Neural cell (in vitro differentiated cells): ENCODE measurements at regions not wholly inside any gene's neighbourhood (a gene's known extent, or its start where the extent isn't known, plus 50 kb on each side); places are given as distances from the start of the nearest gene placed in this dataset.

ENCODE experiments used
- H2AFZ ChIP-seq: fragments of 200-600, 300-800 bp; sonication (generic), shearing (Covaris generic); 2 replicates; pipeline ENCODE4 v1.6.0; 2014; ENCODE audit warnings: low read depth, mild to moderate bottlenecking, antibody characterized with exemption, low read length, moderate library complexity
- H3F3A ChIP-seq: fragments of 200-600 bp; shearing (Covaris generic); 2 replicates; pipeline ENCODE4 v1.6.1; 2016; ENCODE audit warnings: mild to moderate bottlenecking, moderate library complexity, mixed read lengths, antibody characterized with exemption, low read length; ENCODE audit not compliant: insufficient read depth, poor library complexity, severe bottlenecking
- H3K27ac ChIP-seq: fragments of 200-600, 300-800 bp; sonication (generic), shearing (Covaris generic); 2 replicates; pipeline ENCODE4 v1.5.1; 2014; ENCODE audit warnings: mild to moderate bottlenecking, low read length, moderate library complexity
- H3K27me3 ChIP-seq: fragments of 300-800, 200-600 bp; sonication (generic), shearing (Covaris generic); 2 replicates; pipeline ENCODE4 v1.6.0; 2014; ENCODE audit warnings: mild to moderate bottlenecking, low read depth, low read length, moderate library complexity; ENCODE audit not compliant: insufficient read depth
- H3K36me3 ChIP-seq: fragments of 300-800, 200-600 bp; sonication (generic), shearing (Covaris generic); 2 replicates; pipeline ENCODE4 v1.5.1; 2014; ENCODE audit warnings: mild to moderate bottlenecking, antibody characterized with exemption, low read length, moderate library complexity; ENCODE audit not compliant: insufficient read depth
- H3K4me2 ChIP-seq: fragments of 300-800, 200-600 bp; sonication (generic), shearing (Covaris generic); 2 replicates; pipeline ENCODE4 v1.6.0; 2014; ENCODE audit warnings: mild to moderate bottlenecking, low read length
- H3K4me3 ChIP-seq: fragments of 300-800, 200-600 bp; sonication (generic), shearing (Covaris generic); 2 replicates; pipeline ENCODE4 v1.5.1; 2014; ENCODE audit warnings: mild to moderate bottlenecking, low read length, moderate library complexity
- H3K79me2 ChIP-seq: fragments of 200-600 bp; shearing (Covaris generic); replicated peaks from 2 replicates; pipeline ENCODE4 v1.6.0; 2014; ENCODE audit warnings: mild to moderate bottlenecking, low read length, moderate library complexity; ENCODE audit not compliant: insufficient read depth
- H3K9ac ChIP-seq: fragments of 300-800, 200-600 bp; sonication (generic), shearing (Covaris generic); 2 replicates; pipeline ENCODE4 v1.6.1; 2016; ENCODE audit warnings: mild to moderate bottlenecking, low read length, mixed read lengths
- H3K9me2 ChIP-seq: fragments of 200-600 bp; shearing (Covaris generic); 2 replicates; pipeline ENCODE4 v1.6.1; 2016; ENCODE audit warnings: mild to moderate bottlenecking, low read length, mixed read lengths; ENCODE audit not compliant: insufficient read depth
- H3K9me3 ChIP-seq: fragments of 200-600, 300-800 bp; sonication (generic), shearing (Covaris generic); 2 replicates; pipeline ENCODE4 v1.6.1; 2016; ENCODE audit warnings: mild to moderate bottlenecking, mixed run types, low read length, moderate library complexity, mixed read lengths
- H4K20me1 ChIP-seq: fragments of 200-600 bp; shearing (Covaris generic); 2 replicates; pipeline ENCODE4 v1.6.1; 2016; ENCODE audit warnings: mild to moderate bottlenecking, mixed run types; ENCODE audit not compliant: insufficient read depth
- CTCF ChIP-seq: fragments of 450-650 bp; IDR thresholded peaks from 2 replicates; pipeline ENCODE4 v1.5.1; 2014; ENCODE audit warnings: antibody characterized with exemption, mild to moderate bottlenecking, moderate library complexity; ENCODE audit not compliant: poor library complexity, severe bottlenecking
- EP300 ChIP-seq: fragments of 450-650 bp; conservative IDR thresholded peaks from 2 replicates; pipeline ENCODE4 v1.6.1; 2014; ENCODE audit warnings: antibody characterized with exemption, mild to moderate bottlenecking, moderate library complexity; ENCODE audit not compliant: poor library complexity, severe bottlenecking
- EZH2 ChIP-seq: fragments of 200-600, 300-800 bp; shearing (Covaris generic), sonication (generic); IDR thresholded peaks from 2 replicates; pipeline ENCODE4 v1.6.1; 2014; ENCODE audit warnings: antibody characterized with exemption, low read length, borderline replicate concordance, mild to moderate bottlenecking; ENCODE audit not compliant: insufficient read depth, poor library complexity, severe bottlenecking
- MXI1 ChIP-seq: fragments of 450-650 bp; conservative IDR thresholded peaks from 2 replicates; pipeline ENCODE4 v1.6.1; 2014; ENCODE audit warnings: antibody characterized with exemption, mild to moderate bottlenecking; ENCODE audit not compliant: poor library complexity, severe bottlenecking
- POLR2AphosphoS5 ChIP-seq: IDR thresholded peaks from 2 replicates; pipeline ENCODE4 v1.6.1; 2012
- RAD21 ChIP-seq: fragments of 450-650 bp; conservative IDR thresholded peaks from 2 replicates; pipeline ENCODE4 v1.6.1; 2014; ENCODE audit warnings: antibody characterized with exemption, mild to moderate bottlenecking, moderate library complexity
- SMC3 ChIP-seq: fragments of 450-650 bp; conservative IDR thresholded peaks from 2 replicates; pipeline ENCODE4 v1.6.1; 2014; ENCODE audit warnings: antibody characterized with exemption, mild to moderate bottlenecking, moderate library complexity; ENCODE audit not compliant: poor library complexity
- TAF1 ChIP-seq: IDR thresholded peaks from 2 replicates; pipeline ENCODE4 v1.6.1; 2012; ENCODE audit warnings: low read depth
- TF ChIP-seq, protein P1 (sequence below): IDR thresholded peaks from 2 replicates; pipeline ENCODE4 v1.6.1; 2012; ENCODE audit warnings: borderline replicate concordance

- TF ChIP-seq TAF1, result no peak
- no peak for TF ChIP-seq POLR2AphosphoS5
- no peak for TF ChIP-seq EZH2
- no peak for TF ChIP-seq RAD21
- TF ChIP-seq CTCF, result no peak
- TF ChIP-seq, protein P1, sequence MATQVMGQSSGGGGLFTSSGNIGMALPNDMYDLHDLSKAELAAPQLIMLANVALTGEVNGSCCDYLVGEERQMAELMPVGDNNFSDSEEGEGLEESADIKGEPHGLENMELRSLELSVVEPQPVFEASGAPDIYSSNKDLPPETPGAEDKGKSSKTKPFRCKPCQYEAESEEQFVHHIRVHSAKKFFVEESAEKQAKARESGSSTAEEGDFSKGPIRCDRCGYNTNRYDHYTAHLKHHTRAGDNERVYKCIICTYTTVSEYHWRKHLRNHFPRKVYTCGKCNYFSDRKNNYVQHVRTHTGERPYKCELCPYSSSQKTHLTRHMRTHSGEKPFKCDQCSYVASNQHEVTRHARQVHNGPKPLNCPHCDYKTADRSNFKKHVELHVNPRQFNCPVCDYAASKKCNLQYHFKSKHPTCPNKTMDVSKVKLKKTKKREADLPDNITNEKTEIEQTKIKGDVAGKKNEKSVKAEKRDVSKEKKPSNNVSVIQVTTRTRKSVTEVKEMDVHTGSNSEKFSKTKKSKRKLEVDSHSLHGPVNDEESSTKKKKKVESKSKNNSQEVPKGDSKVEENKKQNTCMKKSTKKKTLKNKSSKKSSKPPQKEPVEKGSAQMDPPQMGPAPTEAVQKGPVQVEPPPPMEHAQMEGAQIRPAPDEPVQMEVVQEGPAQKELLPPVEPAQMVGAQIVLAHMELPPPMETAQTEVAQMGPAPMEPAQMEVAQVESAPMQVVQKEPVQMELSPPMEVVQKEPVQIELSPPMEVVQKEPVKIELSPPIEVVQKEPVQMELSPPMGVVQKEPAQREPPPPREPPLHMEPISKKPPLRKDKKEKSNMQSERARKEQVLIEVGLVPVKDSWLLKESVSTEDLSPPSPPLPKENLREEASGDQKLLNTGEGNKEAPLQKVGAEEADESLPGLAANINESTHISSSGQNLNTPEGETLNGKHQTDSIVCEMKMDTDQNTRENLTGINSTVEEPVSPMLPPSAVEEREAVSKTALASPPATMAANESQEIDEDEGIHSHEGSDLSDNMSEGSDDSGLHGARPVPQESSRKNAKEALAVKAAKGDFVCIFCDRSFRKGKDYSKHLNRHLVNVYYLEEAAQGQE, result no peak
- no peak for TF ChIP-seq SMC3
- TF ChIP-seq EP300, result no peak
- TF ChIP-seq MXI1, result no peak
- Histone ChIP-seq H3K9me2 (no peaks in the 10 kb centered on the region), H3K79me2 (no peaks in the 10 kb centered on the region), H3K27me3 (no peaks in the 10 kb centered on the region), H4K20me1 (no peaks in the 10 kb centered on the region), H3K9me3 (no peaks in the 10 kb centered on the region), H3K27ac (no peak overlapping the region), H2AFZ (no peak overlapping the region), H3K36me3 (no peaks in the 10 kb centered on the region), H3K9ac (no peak overlapping the region), H3K4me2 (no peak overlapping the region), H3K4me3 (no peak overlapping the region), H3F3A (no peaks in the 10 kb centered on the region)
These were observed 74.3 kb upstream of the ARHGAP42 start for GRCh38 chr11:100612766-100613165.

GRCh38 chr11:100618914-100619313 is 68.2 kb upstream of the ARHGAP42 start:
- Histone ChIP-seq H3K4me2 (no peak overlapping the region), H3K9ac (no peak overlapping the region), H2AFZ (no peak overlapping the region)

More at GRCh38 chr11:100618914-100619313, 68.2 kb upstream of the ARHGAP42 start:
- Histone ChIP-seq H3F3A (no peaks in the 10 kb centered on the region), H3K9me2 (no peaks in the 10 kb centered on the region), H3K9me3 (no peaks in the 10 kb centered on the region), H3K36me3 (no peaks in the 10 kb centered on the region), H3K27me3 (no peaks in the 10 kb centered on the region), H3K27ac (no peak overlapping the region), H3K79me2 (no peaks in the 10 kb centered on the region), H3K4me3 (no peak overlapping the region), H4K20me1 (no peaks in the 10 kb centered on the region)
- TF ChIP-seq EP300 (no peak), TAF1 (no peak), EZH2 (no peak), POLR2AphosphoS5 (no peak), RAD21 (no peak), MXI1 (no peak), SMC3 (no peak), CTCF (no peak)
- TF ChIP-seq, protein P1, result no peak
